GF-D8 (cell line): ENCODE measurements at regions not wholly inside any gene's neighbourhood (a gene's known extent, or its start where the extent isn't known, plus 50 kb on each side); places are given as distances from the start of the nearest gene placed in this dataset.

ENCODE experiments used
- DNase-seq: peaks from one replicate; lab custom pipeline; 2025; lab: John Stamatoyannopoulos, UW

DNA sequence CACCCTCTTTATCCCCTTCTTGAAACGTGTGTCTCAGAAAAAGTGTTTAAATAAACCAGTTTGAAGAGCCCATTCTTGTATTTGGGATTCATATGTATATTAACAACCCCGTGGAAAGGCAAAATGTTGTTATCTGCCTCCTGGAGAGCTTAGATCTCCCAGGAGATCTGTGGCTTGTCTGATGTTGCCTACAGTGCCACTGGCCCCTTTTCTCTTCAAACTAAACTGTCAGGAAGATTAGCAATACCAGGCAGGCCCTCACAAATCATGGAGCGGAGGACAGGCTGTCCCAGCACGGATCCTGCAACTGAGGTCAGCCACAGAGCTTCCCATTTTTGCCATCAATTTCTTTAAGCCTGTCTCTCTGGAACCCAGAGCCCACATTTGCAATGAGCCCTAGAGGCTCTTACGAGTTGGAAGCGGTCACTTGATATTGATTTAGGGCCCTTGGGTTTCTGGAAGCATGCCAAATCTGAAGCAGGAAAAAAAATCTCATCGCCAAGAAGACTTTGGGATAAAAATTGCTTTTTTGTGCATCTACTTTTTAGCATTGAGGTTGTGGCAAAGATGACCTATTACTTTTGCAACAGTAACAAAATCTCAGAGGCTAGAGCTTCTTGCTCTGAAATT is 234.1 kb downstream of the OPA1 start:
- DNase-seq, result no peak

DNA sequence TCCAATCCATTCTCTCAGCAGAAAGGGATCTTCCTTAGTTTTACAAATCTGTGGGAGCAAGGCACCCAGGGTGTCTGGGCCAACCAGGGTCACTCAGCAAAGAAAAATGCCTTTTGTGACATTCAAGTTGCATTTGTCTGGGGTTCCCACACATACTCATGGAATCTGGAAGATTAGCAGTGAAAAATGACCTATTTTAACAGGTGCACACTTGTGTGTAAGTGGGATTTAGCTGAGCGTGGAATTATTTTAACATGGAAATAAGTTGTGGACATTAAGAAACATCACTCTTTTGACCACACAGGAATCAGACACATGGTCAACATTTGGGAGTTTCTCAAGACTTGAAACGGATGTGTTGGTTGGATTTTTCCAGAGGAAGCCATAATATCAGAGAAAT is 234.9 kb downstream of the OPA1 start:
- no peak for DNase-seq

DNA sequence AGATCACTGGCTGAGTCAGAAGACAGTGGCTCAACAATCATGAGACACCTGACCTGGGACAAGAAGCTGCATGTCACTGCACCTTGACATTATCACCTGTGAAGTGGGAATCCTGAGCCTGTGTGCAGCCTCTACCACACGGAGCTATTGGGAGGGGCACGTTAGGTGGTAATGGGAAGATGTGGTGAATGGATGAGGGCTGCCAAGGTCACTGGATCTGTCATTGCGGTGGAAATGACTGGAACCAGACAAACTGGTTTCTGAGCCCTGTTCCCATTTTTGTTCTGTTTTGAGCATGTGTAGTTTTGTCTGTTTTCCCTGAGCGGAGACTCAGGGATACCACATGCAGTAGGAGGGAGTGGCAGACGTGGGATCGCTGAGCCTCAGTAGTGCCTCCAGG is 235.5 kb downstream of the OPA1 start:
- DNase-seq, result no peak

DNA sequence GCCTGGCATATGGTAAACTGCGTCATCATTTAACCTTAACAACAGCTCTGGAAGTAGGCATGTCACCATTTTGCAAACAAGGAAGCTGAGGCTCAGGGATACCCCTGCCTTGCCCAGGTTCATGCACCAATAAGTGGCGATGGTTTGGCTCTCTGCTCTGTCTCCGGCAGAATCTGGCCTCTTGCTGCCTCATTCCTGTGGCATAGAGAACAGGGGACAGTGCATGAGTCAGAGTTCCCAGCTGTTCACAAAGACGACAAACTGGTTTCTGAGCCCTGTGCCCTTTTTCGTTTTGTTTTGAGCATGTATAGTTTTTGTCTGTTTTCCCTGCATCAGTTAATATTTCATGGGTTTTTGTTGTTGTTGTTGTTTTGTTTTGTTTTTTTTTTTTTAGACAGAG is 236.8 kb downstream of the OPA1 start:
- DNase-seq, result no peak

DNA sequence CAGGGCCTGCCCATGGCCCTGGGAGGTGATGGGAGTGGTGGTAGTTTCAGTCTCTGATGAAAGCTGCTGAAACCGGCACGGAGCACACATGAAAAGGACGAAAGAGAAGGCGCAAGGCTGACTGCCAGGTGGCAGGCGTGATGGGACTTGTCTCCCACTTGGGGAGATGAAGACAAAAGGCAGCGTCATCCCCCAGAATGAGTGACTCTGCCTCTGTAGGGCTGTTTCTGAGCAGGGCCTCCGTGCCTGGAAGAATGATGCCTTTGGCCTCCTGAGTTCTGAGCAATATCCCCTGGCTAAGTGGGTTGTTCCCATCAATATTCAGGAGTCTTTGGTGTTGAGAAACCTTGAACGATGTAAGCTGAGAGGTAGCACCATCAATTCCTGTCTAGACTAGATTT is 237.8 kb downstream of the OPA1 start:
- no peak for DNase-seq

DNA sequence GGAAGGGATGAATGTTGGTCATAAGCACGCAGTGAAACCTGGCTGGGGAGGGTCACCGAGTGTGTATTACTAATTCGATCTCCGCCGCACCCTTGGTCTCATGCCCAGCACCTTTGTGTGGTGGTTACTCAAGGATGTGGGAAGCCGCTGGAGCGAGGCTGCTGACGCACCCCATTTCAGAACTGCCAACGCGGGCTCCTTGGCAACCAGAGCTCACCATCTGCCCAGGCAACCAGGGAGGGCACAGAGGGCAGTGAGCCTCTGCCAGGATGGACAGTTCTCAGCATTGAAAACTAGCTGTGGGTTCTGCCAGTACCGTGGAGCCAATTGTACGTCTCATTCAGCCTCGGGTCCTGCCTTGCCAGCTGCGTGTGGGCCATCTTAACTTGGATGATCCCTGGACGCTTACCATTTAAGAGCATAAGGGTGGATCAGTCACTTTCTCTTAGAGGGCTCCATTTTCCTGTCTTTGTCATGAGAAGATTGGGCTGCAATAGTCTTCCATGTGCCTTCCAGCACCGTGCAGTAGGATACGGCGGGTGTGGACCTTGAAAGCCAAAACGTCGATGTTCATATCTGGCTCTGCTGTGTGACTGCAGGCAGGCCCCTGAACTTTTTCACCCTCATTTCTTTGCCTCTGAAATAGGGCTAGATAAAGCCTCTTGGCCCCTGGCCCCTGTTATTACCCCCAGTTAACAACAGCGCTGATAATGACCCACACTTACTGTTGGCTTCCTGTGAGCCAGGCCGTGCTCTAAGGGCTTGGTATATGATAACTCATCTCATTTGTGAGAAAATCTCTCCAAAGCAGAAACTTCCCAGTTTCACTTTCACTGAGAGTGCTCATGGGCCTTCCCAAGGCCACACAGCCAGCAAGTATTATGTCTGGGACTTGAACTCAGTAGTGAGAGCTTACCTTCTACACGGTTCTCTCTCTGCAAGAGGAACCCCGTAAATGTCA is 238.8 kb downstream of the OPA1 start:
- no peak for DNase-seq

DNA sequence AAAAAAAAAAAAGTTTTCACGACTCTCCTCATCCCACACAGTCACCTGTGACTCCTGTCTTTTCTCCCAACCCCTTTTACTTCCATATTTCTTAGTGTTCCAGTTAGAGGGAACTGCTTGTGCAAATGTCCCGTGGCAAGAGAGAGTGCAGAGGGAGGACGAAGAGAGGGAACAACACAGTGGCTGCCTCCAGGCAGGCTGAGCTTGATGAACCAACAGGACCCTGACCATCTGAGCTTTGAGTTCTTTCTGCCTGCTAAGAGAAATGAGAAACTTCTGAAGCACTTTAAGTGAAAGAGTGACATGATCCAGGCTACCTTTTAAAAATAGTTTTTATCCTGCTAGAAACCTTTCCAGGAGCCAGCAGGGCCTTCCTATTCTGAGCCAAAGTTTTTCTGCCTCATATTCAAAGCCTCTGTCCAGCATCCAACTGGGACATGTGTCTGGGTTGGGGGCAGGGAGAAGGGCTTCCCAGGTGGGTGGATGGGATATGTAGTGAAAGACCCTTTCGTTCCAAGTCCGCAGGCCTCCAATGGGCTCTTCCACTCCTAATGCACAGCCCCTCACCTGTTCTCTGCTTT is 239.9 kb downstream of the OPA1 start:
- DNase-seq, result no peak

DNA sequence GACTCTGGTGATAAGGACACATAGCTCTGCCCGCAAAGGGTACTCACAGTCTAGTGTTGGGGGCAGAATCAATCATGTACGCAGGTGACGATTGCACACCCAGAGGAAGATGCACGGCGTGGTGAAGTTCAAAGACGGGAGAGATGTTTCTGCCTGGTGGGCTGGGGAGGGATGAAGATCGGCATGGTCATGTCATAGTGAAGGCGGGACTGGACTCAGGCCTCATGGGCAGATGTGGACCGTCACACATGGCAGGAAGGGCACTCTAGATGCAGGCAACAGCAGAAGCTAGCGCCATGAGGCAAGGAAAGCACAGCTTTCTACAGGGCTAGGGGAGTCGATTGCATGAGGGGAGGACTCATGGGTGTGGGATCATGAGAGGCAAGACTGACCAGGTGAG is 240.6 kb downstream of the OPA1 start:
- no peak for DNase-seq

DNA sequence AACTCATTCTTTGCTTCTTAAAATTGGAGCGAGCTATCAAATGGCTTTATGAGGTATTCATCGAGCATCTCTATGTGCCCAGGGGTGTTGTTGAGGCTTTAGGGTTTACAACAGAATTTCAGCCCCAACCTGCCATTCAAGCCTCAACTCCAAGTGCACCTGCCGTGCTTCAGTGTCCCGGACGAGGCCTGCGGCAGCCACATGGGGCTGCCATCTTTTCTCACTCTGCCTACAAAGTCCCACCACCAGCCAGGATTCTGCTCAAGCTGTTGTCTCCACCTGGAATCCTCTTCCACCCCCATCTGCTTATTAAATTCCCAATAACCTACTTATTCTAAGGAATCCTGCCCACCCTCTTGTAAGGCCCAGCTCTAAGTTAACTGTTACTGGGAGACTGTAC is 242.4 kb downstream of the OPA1 start:
- DNase-seq, result no peak

DNA sequence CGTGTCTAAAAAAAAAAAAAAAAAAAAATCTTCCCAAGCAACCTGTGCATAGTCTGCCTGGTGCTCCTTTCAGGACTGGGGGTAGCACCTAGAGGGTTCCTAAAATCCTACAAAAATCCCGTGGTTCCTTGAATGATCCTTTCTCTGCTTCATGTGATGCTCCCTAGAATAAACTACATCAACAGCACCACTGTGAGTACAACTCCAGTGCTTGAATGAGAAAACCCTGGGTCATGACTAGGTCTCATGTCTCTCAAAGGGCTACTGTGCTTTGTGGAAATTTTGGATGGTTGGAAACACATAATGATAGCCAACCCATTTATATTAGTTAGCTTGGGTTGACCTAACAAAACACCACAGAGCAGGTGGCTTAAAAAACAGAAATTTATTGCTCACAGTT is 243.5 kb downstream of the OPA1 start:
- DNase-seq, result no peak

DNA sequence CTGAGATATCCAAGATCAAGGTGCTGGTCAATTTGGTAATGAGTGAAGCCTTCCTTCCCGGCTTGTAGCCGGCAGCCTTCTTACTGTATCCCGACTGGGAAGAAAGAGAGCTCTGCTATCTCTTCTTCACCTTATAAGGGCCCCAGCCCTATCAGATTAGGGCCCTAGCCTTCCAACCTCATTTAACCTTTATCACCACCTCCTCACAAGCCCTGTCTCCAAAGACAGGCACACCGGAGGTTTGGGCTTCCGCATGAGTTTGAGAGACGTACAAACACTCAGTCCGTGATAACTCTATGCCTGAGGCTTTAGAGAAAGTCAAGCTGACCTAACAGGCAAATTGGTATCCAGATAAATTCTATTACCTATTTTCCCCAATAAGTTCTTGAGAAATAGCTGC is 243.9 kb downstream of the OPA1 start:
- no peak for DNase-seq

DNA sequence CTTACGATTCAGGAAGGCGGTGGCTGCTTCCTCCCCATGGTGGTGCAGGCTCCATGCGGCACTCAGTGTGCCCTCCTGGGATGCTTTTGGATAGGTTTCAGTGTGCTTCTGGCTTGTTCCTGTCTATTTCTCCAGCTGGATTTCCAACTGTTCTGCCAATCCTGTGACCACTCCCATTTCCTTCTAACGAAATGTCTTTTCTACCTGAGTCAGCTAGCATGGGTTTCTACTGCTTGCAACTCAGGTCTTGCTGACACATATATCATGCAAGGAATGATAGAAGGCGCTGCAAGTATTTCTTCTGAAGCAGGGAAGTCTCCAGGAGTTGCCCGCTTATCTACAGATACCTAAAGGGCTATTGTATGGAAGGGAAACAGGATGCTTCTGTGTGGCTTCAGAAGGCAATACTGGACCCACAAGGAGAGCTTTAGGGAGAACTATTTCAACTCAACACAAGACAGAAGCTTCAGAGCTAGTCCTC is 244.4 kb downstream of the OPA1 start:
- no peak for DNase-seq

DNA sequence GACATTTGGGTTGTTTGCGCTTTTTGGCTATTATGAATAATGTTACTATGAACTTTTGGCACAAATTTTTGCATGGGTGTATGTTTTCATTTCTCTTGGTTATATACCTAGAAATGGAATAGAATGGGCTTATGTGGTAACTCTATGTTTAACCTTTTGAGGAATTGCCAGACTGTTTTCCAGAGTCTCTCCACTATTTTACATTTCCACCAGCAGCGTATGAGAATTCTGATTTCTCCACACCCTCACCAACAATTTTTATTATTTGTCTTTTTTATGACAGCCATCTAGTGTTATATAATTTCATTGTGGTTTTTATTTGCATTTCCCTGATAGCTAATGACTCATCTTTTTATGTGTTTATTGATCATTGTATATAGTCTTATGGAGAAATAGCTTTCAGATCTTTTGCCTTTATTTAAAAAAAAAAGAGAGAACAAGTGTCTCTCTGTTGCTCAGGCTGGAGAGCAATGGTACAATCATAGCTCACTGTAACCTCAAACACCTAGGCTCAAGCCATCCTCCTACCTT is 247.2 kb downstream of the OPA1 start:
- no peak for DNase-seq

DNA sequence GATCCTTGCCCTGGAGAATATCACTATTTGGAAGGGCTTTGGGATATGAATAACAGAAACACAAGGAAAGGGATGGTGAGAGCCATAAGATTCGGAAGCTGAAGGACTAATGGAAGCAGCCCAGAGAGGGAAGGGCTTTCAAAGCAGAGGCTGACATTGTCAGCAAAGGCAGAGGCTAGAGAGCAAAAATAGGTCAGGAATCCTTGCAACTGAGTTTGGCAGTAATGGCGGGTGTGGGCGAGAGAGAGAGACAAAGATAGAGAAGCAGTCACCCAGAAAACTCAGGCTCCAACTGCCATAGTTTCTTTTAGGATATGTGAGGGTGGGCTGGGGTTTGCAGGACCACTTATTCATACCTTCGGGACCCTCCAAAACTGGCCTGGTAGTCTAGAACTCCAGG is 248.6 kb downstream of the OPA1 start:
- DNase-seq, result no peak

DNA sequence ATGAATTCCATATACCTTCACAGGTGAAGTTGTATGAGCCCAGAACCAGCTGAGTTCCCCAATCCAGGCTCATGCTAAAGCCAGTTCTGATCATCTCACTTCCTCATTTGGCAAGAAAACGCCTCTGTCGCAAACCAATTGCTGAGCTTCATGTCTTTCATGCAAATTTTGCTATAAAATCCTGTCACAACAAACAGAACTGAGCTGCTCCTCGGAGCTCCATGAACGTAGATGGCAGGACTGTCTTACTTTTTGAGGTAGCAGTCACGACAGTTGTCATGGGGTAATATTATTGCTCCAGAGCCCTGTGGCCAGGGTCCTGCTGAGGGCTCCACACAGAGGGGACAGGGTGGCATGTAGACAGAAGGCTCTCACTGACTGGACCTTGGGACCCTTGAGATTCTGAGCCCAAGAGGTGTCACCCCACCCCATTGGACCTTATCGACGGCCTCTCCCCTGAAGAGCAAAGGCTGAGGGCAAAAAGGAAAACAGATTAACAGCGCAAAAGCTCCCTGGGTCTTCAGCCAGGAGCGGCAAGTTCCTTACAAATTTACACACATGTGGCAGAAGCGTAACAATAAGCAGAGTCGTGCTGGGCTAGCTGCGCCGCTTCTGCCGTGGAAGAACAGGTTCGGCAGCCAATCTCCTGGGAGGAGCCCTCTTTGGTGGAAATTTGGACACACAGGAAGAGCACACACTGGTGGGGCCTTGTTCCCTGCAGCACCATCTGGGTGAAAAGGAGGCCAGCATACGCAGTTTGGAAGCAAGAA is 249.2 kb downstream of the OPA1 start:
- no peak for DNase-seq

DNA sequence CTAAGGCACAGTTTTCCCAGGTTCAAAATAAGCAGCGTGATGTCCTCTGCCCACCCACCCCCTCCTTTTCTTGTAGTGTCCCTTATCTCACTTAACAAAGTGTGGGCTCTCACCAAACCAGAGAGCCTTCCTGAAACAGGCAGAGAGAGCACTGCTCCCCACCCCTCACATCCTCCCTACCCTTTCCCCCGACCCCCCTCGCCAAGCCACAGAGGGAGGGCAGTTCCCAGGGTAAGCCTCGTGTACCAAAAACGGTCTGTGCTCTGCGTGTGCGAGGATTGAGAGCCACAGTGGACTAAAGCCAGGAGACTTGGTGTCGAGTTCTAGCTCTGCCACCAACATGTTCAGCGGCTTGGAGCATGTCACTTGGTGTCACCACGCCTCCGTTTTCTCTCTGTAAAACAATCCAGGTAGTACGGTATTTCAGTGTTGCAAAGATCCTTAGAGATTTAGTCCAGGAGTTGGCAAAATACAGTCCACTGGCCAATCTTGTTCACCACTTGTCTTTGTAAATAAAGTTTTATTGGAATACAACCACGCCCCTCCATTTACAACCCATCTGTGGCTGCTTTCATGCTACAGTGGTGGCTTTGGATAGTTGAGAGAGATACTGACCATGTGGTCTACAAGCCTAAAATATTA is 249.9 kb downstream of the OPA1 start:
- DNase-seq, result no peak

DNA sequence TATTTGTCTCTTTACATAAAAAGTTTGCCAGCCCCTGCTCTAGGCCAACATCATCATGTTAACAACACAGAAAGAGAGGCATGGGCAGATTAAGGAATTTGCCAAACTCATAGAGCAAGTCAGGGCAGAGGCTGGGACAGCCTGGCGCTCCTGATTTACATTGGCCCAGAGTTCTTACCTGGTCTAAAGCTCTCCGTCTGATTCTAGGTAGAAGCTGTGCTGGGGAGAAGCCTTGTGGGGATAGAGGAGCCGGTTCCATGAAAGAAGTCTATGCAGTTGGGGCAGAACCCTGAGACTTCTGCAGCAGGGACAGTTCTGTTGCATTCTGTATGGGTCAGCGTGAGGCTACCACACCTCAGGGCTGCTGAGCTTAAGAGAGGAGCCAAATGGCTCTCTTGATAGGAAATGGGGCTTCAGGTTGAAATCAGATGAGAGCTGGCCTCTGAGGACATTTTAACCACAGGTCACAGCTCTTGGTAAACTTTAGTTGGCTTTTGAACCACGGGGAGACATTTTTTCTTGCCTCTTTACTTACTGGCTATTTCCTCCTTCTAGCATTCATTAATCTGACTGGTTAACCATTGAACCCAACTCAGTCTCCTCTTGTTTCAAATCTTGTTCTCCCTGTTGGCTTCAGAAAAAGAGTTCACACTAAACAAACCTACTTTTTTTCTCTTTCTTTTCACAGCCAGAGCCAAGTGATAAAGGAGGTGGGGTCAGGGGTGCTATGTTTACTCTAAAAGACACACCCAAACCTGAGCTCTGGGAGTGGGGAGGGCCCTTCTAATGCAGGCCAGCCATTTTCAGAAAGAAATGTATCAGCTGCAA is 250.7 kb downstream of the OPA1 start:
- DNase-seq, result no peak

DNA sequence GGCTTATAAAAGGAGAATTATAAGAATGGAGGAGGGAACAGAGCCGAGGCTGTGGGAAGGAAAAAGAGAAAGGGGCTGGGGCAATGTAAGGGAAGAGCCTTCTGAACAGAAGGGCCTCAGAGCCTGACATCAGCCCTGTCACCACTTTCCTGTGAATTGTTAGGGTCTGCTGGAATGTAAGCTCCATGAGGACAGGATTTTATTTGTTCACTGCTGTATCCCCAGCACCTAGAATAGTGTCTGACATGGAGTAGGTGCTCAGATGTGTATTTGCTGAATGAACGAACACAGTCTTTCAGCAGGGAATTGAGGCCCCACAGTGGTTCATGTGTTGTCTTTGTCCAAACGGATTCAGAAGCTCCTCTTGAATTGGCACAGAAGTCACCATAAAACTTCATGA is 251.5 kb downstream of the OPA1 start:
- DNase-seq, result no peak

DNA sequence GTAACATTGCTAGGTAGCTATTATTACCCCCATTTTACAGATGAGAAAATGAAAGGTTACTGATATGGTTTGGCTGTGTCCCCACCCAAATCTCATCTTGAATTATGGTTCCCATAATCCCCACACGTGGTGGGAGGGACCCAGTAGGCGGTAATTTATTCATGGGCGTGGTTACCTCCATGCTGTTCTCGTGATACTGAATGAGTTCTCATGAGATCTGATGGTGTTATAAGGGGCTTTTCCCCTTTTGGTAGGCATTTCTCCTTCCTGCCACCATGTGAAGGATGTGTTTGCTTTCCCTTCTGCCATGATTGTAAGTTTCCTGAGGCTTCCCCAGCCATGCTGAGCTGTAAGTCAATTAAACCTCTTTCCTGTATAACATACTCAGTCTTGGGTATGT is 252.1 kb downstream of the OPA1 start:
- DNase-seq, result no peak

DNA sequence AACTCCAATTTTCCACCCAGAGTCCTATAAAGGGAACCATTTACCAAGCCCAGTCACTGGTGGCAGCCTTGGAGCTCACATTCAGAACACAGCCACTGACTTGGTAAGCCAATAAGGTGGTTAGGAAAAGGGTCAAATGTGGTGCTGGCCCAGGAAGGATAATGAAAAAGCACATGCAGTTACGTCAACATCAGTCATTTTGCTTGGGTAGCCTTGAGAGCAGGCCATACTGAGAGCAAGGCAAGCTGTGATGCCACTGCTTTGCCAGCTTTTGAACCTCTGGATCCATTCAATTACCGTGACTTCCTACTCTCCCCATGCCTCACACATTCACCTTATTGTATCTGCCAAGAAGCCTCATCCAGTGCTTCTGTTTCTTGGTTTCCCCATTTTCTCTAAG is 253.6 kb downstream of the OPA1 start:
- DNase-seq, result no peak

DNA sequence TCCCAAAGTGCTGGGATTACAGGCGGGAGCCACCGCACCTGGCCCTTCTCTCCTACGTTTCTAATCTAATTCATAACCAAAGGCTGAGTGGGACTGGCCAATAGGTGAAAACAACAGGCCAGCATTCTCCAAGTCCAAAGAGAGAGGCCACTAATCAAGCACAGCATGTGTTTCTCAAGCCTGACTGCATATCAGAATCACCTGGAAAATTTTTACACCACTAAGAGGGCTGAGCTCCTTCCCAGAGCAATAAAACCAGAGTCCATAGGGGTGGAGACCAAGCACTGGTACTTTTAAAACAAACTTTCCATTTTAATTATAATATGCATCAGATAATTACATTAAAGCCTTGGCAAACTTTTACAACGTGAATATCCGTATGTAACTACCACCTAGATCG is 254.4 kb downstream of the OPA1 start:
- no peak for DNase-seq
